ENCODE measurements at regions not wholly inside any gene's neighbourhood (a gene's known extent, or its start where the extent isn't known, plus 50 kb on each side); places are given as distances from the start of the nearest gene placed in this dataset.

DNA sequence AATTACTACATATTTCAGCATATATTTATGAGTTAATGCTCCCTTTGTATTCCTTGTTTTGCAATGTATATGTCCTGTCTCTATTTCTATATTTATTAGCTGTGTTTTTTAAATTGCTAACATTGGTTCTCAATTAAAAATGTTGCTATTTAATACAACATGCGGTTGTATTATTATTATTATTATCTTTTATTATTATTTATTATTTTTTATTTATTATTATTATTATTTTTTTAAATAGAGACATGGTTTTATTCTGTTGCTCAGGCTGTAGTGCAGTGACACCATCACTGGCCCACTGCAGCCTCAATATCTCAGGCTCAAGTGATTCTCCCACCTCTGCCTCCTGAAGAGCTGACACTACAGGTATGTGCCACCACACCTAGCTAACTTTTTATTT lies 1005.9 kb upstream of the ADGRL3 start:
- no peak for DNase-seq (ENCODE audit: low read depth in 2 of 2)
- H3K4me3 ChIP-seq (replicated peaks in 1 of 2; ENCODE audit: low read depth in 2 of 2, low read length in 2 of 2) = no peak overlapping the region
- TF ChIP-seq, protein P1, sequence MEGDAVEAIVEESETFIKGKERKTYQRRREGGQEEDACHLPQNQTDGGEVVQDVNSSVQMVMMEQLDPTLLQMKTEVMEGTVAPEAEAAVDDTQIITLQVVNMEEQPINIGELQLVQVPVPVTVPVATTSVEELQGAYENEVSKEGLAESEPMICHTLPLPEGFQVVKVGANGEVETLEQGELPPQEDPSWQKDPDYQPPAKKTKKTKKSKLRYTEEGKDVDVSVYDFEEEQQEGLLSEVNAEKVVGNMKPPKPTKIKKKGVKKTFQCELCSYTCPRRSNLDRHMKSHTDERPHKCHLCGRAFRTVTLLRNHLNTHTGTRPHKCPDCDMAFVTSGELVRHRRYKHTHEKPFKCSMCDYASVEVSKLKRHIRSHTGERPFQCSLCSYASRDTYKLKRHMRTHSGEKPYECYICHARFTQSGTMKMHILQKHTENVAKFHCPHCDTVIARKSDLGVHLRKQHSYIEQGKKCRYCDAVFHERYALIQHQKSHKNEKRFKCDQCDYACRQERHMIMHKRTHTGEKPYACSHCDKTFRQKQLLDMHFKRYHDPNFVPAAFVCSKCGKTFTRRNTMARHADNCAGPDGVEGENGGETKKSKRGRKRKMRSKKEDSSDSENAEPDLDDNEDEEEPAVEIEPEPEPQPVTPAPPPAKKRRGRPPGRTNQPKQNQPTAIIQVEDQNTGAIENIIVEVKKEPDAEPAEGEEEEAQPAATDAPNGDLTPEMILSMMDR (IDR thresholded peaks at IDR 0.05; ENCODE audit: low read depth, low read length) = no peak

DNA sequence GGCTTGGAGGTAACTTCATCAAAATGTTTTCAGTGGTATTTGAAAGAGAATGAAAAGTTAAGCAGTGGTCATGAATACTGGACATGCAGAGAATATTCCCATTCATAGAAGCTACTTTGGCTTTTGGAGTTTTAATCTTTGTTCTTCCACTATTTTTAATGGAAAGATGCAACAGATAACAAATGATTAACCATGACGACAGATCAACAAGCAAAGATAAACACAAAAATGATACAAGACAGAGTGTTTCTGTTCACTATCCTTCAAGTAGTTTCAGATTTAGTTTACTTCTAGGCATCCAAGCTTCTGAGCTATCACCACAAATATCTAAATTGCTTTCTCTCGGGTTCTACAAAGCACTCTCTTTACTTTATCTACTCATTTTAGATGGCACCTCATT lies 1004.9 kb upstream of the ADGRL3 start:
- DNase-seq (ENCODE audit: low read depth in 2 of 2) = no peak
- TF ChIP-seq, protein P1 (IDR thresholded peaks at IDR 0.05; ENCODE audit: low read depth, low read length) = no peak
- no peak overlapping the region for H3K4me3 ChIP-seq (replicated peaks in 1 of 2; ENCODE audit: low read depth in 2 of 2, low read length in 2 of 2)

DNA sequence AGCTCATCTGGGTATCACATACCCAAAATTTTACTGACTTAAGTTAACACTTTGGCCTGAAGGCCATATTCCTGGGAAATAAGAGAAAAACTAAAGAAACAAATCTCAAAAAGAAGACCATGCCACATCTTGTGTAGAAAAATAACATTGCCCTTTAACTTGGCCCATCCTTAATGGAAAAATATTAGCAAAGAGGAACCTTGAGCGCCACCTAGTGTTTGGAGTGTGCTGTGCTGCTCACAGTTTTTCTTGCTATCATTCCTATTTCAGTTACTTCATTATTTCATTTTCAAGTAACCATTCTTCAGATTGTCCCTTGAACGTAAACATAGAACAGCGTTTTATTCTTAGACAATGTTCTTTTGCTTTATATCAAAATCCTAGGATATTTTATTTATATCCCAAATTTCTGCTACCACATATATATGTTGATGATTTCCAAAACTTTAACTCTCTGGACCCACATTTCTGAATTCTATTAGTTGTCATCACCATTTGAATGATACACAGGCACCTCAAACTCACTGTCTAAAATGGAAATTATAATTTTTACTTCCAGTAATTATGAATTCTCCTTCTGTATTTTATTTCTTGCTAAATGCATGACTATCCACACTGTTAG lies 999.0 kb upstream of the ADGRL3 start:
- DNase-seq (ENCODE audit: low read depth in 2 of 2) = peak; percentile 62 to 72
- H3K4me3 ChIP-seq (replicated peaks in 1 of 2; ENCODE audit: low read depth in 2 of 2, low read length in 2 of 2) = no peak overlapping the region
- TF ChIP-seq, protein P1 (IDR thresholded peaks at IDR 0.05; ENCODE audit: low read depth, low read length) = peak; percentile 85

DNA sequence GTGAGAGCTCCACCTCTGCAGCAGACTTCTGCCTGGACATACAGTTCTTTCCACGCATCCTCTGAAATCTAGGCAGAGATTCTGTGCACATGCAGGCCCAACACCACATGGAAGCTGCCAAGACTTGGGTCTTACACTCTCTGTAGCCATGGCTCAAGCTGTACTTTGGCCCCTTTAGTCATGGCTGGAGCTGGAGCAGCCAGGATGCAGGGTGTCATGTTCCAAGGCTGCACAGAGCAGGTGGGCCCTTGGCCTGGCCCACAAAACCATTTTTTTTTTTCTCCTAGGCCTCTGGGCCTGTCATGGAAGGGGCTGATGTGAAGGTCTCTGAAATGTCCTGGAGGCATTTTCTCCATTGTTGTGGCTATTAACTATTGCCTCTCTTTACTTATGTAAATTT lies 990.5 kb upstream of the ADGRL3 start:
- no peak for DNase-seq (ENCODE audit: low read depth in 2 of 2)
- TF ChIP-seq, protein P1 (IDR thresholded peaks at IDR 0.05; ENCODE audit: low read depth, low read length) = no peak
- H3K4me3 ChIP-seq (replicated peaks in 1 of 2; ENCODE audit: low read depth in 2 of 2, low read length in 2 of 2) = no peak overlapping the region

DNA sequence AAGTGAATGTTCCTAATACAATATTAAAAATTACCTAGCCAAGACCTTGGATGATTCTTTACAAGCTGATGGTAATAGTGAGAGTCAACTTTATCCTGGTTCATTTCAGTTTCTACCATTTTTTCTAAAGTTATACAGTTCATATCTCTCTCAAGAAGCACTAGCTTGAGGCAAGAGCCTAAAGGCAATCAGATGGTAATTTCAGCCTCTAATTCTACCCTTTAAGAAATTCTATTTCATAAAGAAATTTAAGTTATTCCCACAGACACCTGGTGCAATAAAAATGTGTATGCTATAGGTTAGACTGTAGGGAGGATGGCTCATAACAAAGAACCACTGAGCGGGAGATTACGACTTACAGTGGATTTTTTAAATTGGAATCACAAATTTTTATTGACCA lies 984.2 kb upstream of the ADGRL3 start:
- TF ChIP-seq, protein P1 (IDR thresholded peaks at IDR 0.05; ENCODE audit: low read depth, low read length) = no peak
- DNase-seq (ENCODE audit: low read depth in 2 of 2) = no peak
- no peak overlapping the region for H3K4me3 ChIP-seq (replicated peaks in 1 of 2; ENCODE audit: low read depth in 2 of 2, low read length in 2 of 2)

DNA sequence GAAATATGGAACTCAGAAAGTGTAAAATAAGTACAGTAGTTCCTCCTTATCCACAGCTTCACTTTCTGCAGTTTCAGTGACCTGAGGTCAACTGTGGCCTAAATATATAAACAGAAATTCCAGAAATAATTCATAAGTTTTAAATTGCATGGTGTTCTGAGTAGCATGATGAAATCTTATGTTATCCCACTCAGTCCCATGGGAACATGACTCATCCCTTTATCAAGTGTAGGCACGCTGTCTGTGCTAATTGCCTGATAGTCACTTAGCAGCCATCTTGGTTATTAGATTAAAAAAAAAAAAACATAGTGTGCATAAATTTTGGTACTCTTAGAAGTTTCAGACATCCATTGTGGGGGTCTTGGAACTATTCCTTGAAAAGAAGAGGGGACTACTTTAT lies 983.4 kb upstream of the ADGRL3 start:
- TF ChIP-seq, protein P1 (IDR thresholded peaks at IDR 0.05; ENCODE audit: low read depth, low read length) = no peak
- H3K4me3 ChIP-seq (replicated peaks in 1 of 2; ENCODE audit: low read depth in 2 of 2, low read length in 2 of 2) = no peak overlapping the region
- DNase-seq (ENCODE audit: low read depth in 2 of 2) = peak; percentile 53 to 86

DNA sequence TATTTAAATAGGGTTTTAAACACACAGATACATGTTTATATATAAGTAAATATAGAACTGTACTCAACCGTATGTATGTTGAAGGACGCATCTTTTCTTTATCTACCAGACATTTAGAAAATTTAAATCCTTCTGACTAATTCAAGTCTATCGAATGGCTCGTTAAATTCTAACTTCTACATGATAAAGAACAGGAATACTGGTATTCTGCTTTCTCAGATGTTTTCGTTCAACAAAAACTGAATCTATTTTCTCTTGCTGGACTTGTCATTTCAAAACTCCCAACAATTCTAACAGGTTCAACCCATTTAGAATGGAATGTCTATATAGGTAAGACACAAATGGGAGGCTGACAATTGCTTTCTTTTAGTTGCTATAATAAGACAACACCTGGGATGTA lies 978.3 kb upstream of the ADGRL3 start:
- DNase-seq (ENCODE audit: low read depth in 2 of 2) = no peak
- H3K4me3 ChIP-seq (replicated peaks in 1 of 2; ENCODE audit: low read depth in 2 of 2, low read length in 2 of 2) = no peak overlapping the region
- TF ChIP-seq, protein P1 (IDR thresholded peaks at IDR 0.05; ENCODE audit: low read depth, low read length) = no peak
